Ascending aorta (tissue), 2 donors: ENCODE measurements at regions not wholly inside any gene's neighbourhood (a gene's known extent, or its start where the extent isn't known, plus 50 kb on each side); places are given as distances from the start of the nearest gene placed in this dataset.

ENCODE experiments used
- DNase-seq, 2 donors: peaks; one replicate each; pipeline ENCODE4 v3.0.0-alpha.2; 2019; ENCODE audit warnings: low spot score in 2 of 2
- H3K27ac ChIP-seq, 2 donors: fragments of 200-600 bp; sonication (generic); one replicate each; pipeline ENCODE4 v1.5.1; 2016 to 2017; ENCODE audit warnings: mild to moderate bottlenecking in 1 of 2
- H3K27me3 ChIP-seq: fragments of 200-600 bp; sonication (generic); one replicate; pipeline ENCODE4 v1.5.1; 2017
- H3K36me3 ChIP-seq, 2 donors: fragments of 200-600 bp; sonication (generic); one replicate each; pipeline ENCODE4 v1.5.1; 2016
- H3K4me1 ChIP-seq, 2 donors: fragments of 200-600 bp; sonication (generic); one replicate each; pipeline ENCODE4 v1.5.1; 2016 to 2017; ENCODE audit warnings: mild to moderate bottlenecking in 1 of 2
- H3K4me3 ChIP-seq, 2 donors: fragments of 200-600 bp; sonication (generic); one replicate each; pipeline ENCODE4 v1.5.1; 2016 to 2017; ENCODE audit warnings: mild to moderate bottlenecking in 1 of 2
- H3K9me3 ChIP-seq, 2 donors: fragments of 200-600 bp; sonication (generic); one replicate each; pipeline ENCODE4 v1.5.1; 2016
- CTCF ChIP-seq, 3 experiments: fragments of 200-600 bp in 2 of 3; fragments of 450-650 bp in 1 of 3; sonication (generic) in 2 of 3; IDR thresholded peaks; one replicate each; pipeline ENCODE4 v1.5.1; 2016 to 2019; ENCODE audit warnings: antibody characterized with exemption in 3 of 3, mild to moderate bottlenecking in 1 of 3, moderate library complexity in 1 of 3
- intact Hi-C: fragments of 100-400 bp; cut with DNase I; formaldehyde crosslinking; loops from one replicate; pipeline ENCODE4 v1.15.1; 2023

GRCh38 chr10:105718207-105718995 is 1077.3 kb downstream of the SORCS3 start:
- no peak overlapping the region for H3K27ac ChIP-seq
- no peaks in the 10 kb centered on the region for H3K9me3 ChIP-seq
- no peak for TF ChIP-seq CTCF (IDR thresholded peaks at IDR 0.05)
- no peaks in the 10 kb centered on the region for H3K36me3 ChIP-seq
- no peaks in the 10 kb centered on the region for H3K27me3 ChIP-seq
- no peak for DNase-seq
- intact Hi-C loops, result no loop called here
- no peaks in the 10 kb centered on the region for H3K4me1 ChIP-seq
- no peak overlapping the region for H3K4me3 ChIP-seq

- no peak overlapping the region for H3K27ac ChIP-seq
- TF ChIP-seq CTCF (IDR thresholded peaks at IDR 0.05), result no peak
- H3K4me3 ChIP-seq, result no peak overlapping the region
- intact Hi-C loops, result no loop called here
- no peaks in the 10 kb centered on the region for H3K27me3 ChIP-seq
- DNase-seq, result no peak
- no peaks in the 10 kb centered on the region for H3K4me1 ChIP-seq
- no peaks in the 10 kb centered on the region for H3K9me3 ChIP-seq
- H3K36me3 ChIP-seq, result no peaks in the 10 kb centered on the region
These were observed 1073.6 kb downstream of the SORCS3 start for GRCh38 chr10:105714728-105715127.

GRCh38 chr10:105707603-105708002 is 1066.5 kb downstream of the SORCS3 start:
- intact Hi-C loops, result no loop called here
- DNase-seq, result no peak
- no peaks in the 10 kb centered on the region for H3K27me3 ChIP-seq
- no peak overlapping the region for H3K4me3 ChIP-seq
- no peak for TF ChIP-seq CTCF (IDR thresholded peaks at IDR 0.05)
- no peaks in the 10 kb centered on the region for H3K4me1 ChIP-seq
- no peaks in the 10 kb centered on the region for H3K36me3 ChIP-seq
- no peaks in the 10 kb centered on the region for H3K9me3 ChIP-seq
- H3K27ac ChIP-seq, result no peak overlapping the region

- TF ChIP-seq CTCF (IDR thresholded peaks at IDR 0.05), result no peak
- Histone ChIP-seq H3K9me3 (no peaks in the 10 kb centered on the region), H3K4me1 (no peaks in the 10 kb centered on the region), H3K27ac (no peak overlapping the region), H3K27me3 (no peaks in the 10 kb centered on the region), H3K36me3 (no peaks in the 10 kb centered on the region), H3K4me3 (no peak overlapping the region)
- no peak for DNase-seq
- intact Hi-C loops, result no loop called here
These were observed 1065.4 kb downstream of the SORCS3 start for GRCh38 chr10:105706281-105707026.

GRCh38 chr10:105702211-105702610 is 1061.1 kb downstream of the SORCS3 start:
- Histone ChIP-seq H3K27me3 (no peaks in the 10 kb centered on the region), H3K9me3 (no peaks in the 10 kb centered on the region), H3K4me3 (no peak overlapping the region), H3K27ac (no peak overlapping the region), H3K4me1 (no peaks in the 10 kb centered on the region), H3K36me3 (no peaks in the 10 kb centered on the region)
- TF ChIP-seq CTCF (IDR thresholded peaks at IDR 0.05), result no peak
- intact Hi-C loops, result no loop called here
- no peak for DNase-seq
